H1 (cell line): ENCODE measurements at regions not wholly inside any gene's neighbourhood (a gene's known extent, or its start where the extent isn't known, plus 50 kb on each side); places are given as distances from the start of the nearest gene placed in this dataset.
"Not testable (repeated sequence)": the region's sequence is repeated elsewhere in the genome, so short reads cannot be mapped to it uniquely, and the experiment has no call there.

Experiments
- BACH1 ChIP-seq: IDR thresholded peaks from 2 replicates; pipeline ENCODE4 v1.6.1; 2012; ENCODE audit warnings: low read length, improper control_type of control experiment
- CHD2 ChIP-seq: IDR thresholded peaks from 2 replicates; pipeline ENCODE4 v1.6.1; 2012; ENCODE audit warnings: low read length, improper control_type of control experiment
- CTBP2 ChIP-seq: IDR thresholded peaks from 2 replicates; pipeline ENCODE4 v1.7.0; 2011; ENCODE audit warnings: borderline replicate concordance, mild to moderate bottlenecking, moderate library complexity, mixed read lengths, low read length; ENCODE audit not compliant: insufficient read depth, insufficient read length
- CTCF ChIP-seq, 3 experiments: IDR thresholded peaks; 1 replicate in 2 of 3; 2 replicates in 1 of 3; pipeline versions ENCODE4 v1.5.1 to v1.6.1; 2011; ENCODE audit warnings: low read length in 3 of 3, mild to moderate bottlenecking in 3 of 3, inconsistent platforms in 2 of 3, low read depth in 1 of 3, moderate library complexity in 1 of 3; ENCODE audit not compliant: insufficient read depth in 1 of 3; ENCODE audit errors: control extremely low read depth in 1 of 3
- EP300 ChIP-seq, 2 experiments: IDR thresholded peaks; 1 replicate in 1 of 2; 2 replicates in 1 of 2; pipeline ENCODE4 v1.6.1; 2011 to 2012; ENCODE audit warnings: low read depth in 2 of 2, low read length in 2 of 2, mild to moderate bottlenecking in 2 of 2, borderline replicate concordance in 1 of 2, inconsistent platforms in 1 of 2, moderate library complexity in 1 of 2
- EZH2 ChIP-seq: fragments of 200-600 bp; sonication (generic); IDR thresholded peaks from 2 replicates; pipeline ENCODE4 v1.7.1; 2012; ENCODE audit warnings: low read depth, mild to moderate bottlenecking, moderate library complexity, low read length, inconsistent platforms; ENCODE audit not compliant: severe bottlenecking
- FOSL1 ChIP-seq: IDR thresholded peaks from 2 replicates; pipeline ENCODE4 v1.6.1; 2011; ENCODE audit warnings: mild to moderate bottlenecking, low read depth, low read length, moderate library complexity; ENCODE audit not compliant: insufficient read depth
- GTF2F1 ChIP-seq: IDR thresholded peaks from 2 replicates; pipeline ENCODE4 v1.6.1; 2012; ENCODE audit warnings: low read depth, low read length, improper control_type of control experiment, borderline replicate concordance
- POLR2A ChIP-seq, 2 experiments: IDR thresholded peaks; 1 replicate in 1 of 2; 2 replicates in 1 of 2; pipeline ENCODE4 v1.6.1; 2011; ENCODE audit warnings: low read depth in 2 of 2, low read length in 2 of 2, mild to moderate bottlenecking in 2 of 2; ENCODE audit errors: control extremely low read depth in 1 of 2
- POLR2AphosphoS5 ChIP-seq: IDR thresholded peaks from 2 replicates; pipeline ENCODE4 v1.6.1; 2011; ENCODE audit warnings: low read depth, low read length
- RFX5 ChIP-seq: IDR thresholded peaks from 2 replicates; pipeline ENCODE4 v1.6.1; 2011; ENCODE audit warnings: low read depth, low read length, improper control_type of control experiment, borderline replicate concordance
- ZNF274 ChIP-seq: IDR thresholded peaks from 2 replicates; pipeline ENCODE4 v1.7.0; 2012; ENCODE audit warnings: low read length, borderline replicate concordance; ENCODE audit errors: extremely low read depth

DNA sequence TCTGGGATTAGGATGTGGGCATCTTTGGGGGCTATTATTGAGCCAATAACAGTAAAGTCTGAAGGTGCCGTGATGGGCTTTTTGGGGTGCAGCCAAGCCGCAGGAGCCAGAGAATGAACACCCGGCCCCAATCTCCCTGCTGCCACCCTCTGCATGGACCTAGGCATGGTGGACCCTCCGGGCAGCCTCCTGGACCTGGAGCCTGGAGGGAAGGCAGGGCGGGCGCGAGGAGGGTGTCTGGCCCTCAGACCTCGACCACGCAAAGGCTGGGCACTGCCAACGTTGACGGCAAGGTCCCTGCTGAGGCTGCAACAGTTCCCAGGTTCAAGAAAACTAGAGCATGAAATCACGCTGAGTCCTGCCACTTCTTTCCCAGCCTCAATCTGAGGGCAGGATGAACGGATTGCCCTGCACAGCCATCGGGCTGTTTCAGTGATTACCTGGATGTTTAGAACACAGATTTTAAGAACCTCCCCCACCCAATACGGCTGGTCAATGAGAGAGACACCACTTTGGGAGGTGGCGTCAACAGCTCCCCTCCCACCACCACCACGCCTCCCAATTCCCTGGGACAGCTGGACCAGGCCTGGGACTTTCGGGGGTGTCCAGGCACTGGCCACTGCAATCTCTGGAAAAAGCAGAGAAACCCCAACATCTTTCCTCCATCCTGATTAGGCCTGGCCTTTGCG, 147.4 kb downstream of the NPIPB11 start:
- not testable (repeated sequence) for TF ChIP-seq CHD2; CTCF (IDR thresholded peaks at IDR 0.05; ENCODE audit: control extremely low read depth in 1 of 3, insufficient read depth in 1 of 3, low read depth in 1 of 3, low read length in 3 of 3); EZH2; POLR2AphosphoS5; FOSL1; POLR2A (IDR thresholded peaks at IDR 0.05; ENCODE audit: control extremely low read depth in 1 of 2, low read depth in 2 of 2, low read length in 2 of 2); EP300 (IDR thresholded peaks at IDR 0.05; ENCODE audit: borderline replicate concordance in 1 of 2, low read depth in 2 of 2, low read length in 2 of 2); ZNF274; GTF2F1; BACH1; RFX5; CTBP2
